ENCODE measurements at regions not wholly inside any gene's neighbourhood (a gene's known extent, or its start where the extent isn't known, plus 50 kb on each side); places are given as distances from the start of the nearest gene placed in this dataset.
"Not testable (repeated sequence)": the region's sequence is repeated elsewhere in the genome, so short reads cannot be mapped to it uniquely, and the experiment has no call there.

DNA sequence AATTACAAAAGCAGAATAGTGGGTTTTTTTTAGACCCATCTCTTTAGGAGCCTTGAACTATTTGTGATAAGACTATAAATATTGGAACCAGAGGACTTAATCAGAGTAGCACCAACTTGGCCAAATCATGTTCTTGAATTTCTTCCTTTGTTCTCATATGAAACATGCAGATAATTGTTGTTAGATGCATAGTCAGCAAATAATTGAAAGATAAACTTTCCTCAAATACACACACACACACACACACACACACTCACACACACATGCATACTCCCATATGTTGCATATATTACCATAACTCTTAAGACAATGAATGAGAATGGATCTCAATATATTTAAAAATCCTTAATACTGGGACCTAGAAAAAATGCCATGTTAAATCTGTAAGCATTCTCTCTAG lies 310.4 kb downstream of the KCNJ2 start:
- in situ Hi-C loops (cut with MboI; ENCODE audit: low pct_unique_long_range_greater_than_20kb, low sequenced_read_pairs) = no loop called here
- DNase-seq = no peak

- no peak for DNase-seq
- in situ Hi-C loops (cut with MboI; ENCODE audit: low pct_unique_long_range_greater_than_20kb, low sequenced_read_pairs) = no loop called here
Observed at GRCh38 chr17:70483624-70484023, 314.3 kb downstream of the KCNJ2 start.

DNA sequence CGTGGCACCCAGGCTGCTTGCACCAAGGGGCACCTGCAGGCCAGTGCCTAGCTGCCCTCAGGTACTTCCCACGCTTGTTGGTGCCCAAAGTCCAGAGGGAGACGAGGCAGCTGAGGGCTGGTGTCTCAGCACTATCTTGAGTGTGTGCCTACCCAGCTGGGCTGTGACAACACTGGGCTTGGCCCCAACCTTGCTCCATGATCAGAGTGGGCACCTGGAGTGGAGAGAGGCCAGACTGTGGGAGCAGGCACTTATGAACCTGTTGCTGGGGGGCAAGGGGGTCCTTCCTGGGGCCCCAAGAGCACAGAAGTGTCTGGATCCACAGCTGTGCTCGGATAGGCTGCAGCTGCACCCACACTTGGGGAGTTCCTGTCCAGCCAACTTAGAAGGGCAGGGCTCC lies 314.7 kb downstream of the KCNJ2 start:
- no peak for DNase-seq
- in situ Hi-C loops (cut with MboI; ENCODE audit: low pct_unique_long_range_greater_than_20kb, low sequenced_read_pairs) = no loop called here

DNA sequence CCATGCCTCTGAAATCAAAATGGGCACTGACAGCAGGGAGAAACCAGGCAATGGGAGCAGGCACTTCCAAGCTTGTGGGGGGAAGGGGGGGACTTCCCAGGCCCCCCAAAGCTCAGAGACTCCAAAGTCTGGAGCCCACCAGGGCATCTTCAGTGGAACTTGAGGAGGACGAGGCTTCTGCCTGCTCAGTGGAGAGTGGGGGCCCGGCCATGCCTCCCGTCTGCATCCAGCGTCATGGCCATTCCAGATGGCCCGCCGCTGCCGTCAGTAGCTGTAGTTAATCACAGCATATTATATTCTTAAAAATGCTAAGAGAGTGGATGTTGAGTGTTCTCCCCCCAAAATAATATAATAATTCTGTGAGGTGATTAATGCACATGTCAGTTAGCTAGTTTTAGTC lies 315.2 kb downstream of the KCNJ2 start:
- in situ Hi-C loops (cut with MboI; ENCODE audit: low pct_unique_long_range_greater_than_20kb, low sequenced_read_pairs) = no loop called here
- DNase-seq = no peak

DNA sequence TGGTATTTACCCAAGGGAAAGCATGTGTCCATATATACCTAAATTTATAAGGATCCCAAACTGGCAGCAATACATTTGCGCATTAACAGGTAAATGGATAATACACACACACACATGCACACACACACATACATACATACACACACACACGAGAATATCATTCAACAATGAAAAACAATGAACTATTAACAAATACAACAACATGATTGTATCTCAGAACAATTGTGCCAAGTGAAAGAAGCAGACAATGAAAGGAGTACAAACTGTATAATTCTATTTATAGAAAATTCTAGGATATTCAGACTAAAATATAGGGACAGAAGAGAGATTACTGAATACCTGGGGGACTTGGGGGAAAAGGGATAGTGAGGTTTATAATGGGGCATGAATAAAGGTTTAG lies 323.0 kb downstream of the KCNJ2 start:
- DNase-seq = no peak
- in situ Hi-C loops (cut with MboI; ENCODE audit: low pct_unique_long_range_greater_than_20kb, low sequenced_read_pairs) = no loop called here

GRCh38 chr17:70493277-70493874 lies 324.0 kb downstream of the KCNJ2 start:
- in situ Hi-C loops (cut with MboI; ENCODE audit: low pct_unique_long_range_greater_than_20kb, low sequenced_read_pairs) = no loop called here
- DNase-seq = no peak

GRCh38 chr17:70498631-70499030 lies 329.3 kb downstream of the KCNJ2 start:
- in situ Hi-C loops (cut with MboI; ENCODE audit: low pct_unique_long_range_greater_than_20kb, low sequenced_read_pairs) = no loop called here
- no peak for DNase-seq

GRCh38 chr17:70499067-70499786 lies 329.9 kb downstream of the KCNJ2 start:
- no peak for DNase-seq
- in situ Hi-C loops (cut with MboI; ENCODE audit: low pct_unique_long_range_greater_than_20kb, low sequenced_read_pairs) = no loop called here

DNA sequence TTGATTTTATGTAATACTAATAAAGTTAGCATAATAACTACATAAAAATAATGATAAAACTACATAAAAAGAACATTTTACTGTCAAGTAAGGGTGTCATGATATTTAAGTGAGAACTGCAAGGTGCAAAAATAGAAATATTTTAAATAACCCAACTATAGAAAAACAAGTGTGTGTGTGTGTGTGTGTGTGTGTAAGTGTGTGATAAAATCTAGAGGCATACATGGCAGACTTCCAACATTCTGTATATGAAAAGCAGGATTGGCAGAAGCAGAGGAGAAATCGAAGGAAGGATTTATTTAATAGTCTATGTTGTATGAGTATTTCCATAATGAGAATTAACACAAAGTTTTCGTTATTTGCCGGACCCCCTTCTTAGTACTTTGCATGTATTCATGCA lies 334.1 kb downstream of the KCNJ2 start:
- DNase-seq = no peak
- in situ Hi-C loops (cut with MboI; ENCODE audit: low pct_unique_long_range_greater_than_20kb, low sequenced_read_pairs) = no loop called here

GRCh38 chr17:70510288-70510687 lies 341.0 kb downstream of the KCNJ2 start:
- no peak for DNase-seq

DNA sequence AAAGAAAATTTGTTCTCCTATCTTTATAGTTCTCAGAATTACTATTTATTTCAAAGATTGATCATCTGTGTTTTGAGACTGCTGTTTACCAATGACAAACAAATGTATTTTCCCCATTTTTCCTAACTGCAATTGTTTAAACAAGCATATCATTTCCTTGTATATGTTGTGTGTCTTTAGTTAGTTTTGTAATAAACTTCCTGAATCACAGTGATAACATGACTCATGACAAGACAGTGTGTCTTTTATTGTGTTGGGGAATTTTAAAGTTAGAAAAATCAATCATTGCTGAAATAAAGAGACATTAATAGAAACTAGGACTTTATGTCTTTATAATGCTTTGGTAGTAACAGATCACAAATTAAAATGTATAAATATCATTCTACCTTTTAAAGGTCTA lies 348.5 kb downstream of the KCNJ2 start:
- in situ Hi-C loops (cut with MboI; ENCODE audit: low pct_unique_long_range_greater_than_20kb, low sequenced_read_pairs) = no loop called here

More at GRCh38 chr17:70510288-70510687, 341.0 kb downstream of the KCNJ2 start:
- in situ Hi-C loops (cut with MboI; ENCODE audit: low pct_unique_long_range_greater_than_20kb, low sequenced_read_pairs) = no loop called here

GRCh38 chr17:70519300-70519699 lies 350.0 kb downstream of the KCNJ2 start:
- DNase-seq = no peak
- in situ Hi-C loops (cut with MboI; ENCODE audit: low pct_unique_long_range_greater_than_20kb, low sequenced_read_pairs) = no loop called here

More for the DNA sequence above, 348.5 kb downstream of the KCNJ2 start:
- no peak for DNase-seq

DNA sequence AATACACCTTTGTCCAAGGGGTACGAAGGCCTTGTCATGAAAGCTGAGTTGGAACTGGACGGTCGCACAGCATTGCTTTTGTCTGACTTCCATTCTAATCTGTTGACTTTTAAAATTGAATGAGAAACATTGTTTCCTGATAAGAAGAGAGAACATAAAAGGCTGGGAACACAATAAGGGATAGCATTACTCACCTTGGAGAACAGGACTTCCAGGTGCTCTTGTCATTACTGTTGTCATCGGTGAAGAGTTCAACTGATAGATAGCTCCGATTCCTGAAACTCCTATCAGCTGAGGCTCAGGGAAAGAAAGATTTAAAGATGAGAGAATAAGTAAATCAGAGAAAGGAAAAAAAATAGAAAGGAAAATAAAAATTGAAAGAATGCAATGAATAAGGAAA lies 351.1 kb downstream of the KCNJ2 start:
- no peak for DNase-seq
- in situ Hi-C loops (cut with MboI; ENCODE audit: low pct_unique_long_range_greater_than_20kb, low sequenced_read_pairs) = no loop called here

- no peak for DNase-seq
- in situ Hi-C loops (cut with MboI; ENCODE audit: low pct_unique_long_range_greater_than_20kb, low sequenced_read_pairs) = no loop called here
Observed at GRCh38 chr17:70520956-70521355, 351.6 kb downstream of the KCNJ2 start.

DNA sequence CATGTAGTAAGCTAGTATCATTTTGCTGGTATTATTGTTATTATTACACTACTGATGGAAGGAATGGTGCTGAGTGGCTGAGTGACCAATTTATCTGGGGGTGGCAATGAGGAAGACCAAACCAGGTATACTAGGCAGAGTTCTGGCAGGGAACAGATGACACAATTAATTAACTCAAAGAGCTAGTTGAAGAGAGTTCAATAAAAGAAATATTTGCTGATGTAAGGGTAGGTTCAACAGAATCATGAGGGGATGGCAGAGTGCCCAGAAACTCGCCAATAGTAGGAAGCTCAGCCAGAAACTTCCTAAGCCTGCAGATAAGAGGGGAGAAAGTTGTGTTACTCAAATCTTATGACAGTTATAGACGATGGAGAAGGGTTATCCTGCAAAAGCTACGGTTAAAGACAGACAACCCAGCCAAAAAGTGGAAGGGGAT lies 352.5 kb downstream of the KCNJ2 start:
- in situ Hi-C loops (cut with MboI; ENCODE audit: low pct_unique_long_range_greater_than_20kb, low sequenced_read_pairs) = no loop called here
- DNase-seq = no peak

DNA sequence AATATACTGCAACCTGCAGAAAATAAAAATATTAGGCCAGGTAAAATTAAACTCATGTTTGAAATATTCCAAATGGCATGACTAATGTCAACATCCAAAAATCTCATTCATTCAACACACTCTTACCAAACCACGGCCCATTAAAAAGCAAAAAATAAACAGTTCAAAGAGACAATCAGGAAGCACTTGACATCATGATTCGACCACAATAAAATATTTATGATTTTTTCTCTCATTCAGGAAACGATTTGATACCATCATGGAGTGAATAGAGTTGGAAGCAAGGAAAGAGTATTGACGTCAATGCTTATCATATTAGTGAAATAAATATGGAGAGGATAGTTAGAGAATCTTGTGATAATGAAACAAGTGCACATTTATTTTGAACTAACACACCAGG lies 354.1 kb downstream of the KCNJ2 start:
- no peak for DNase-seq
- in situ Hi-C loops (cut with MboI; ENCODE audit: low pct_unique_long_range_greater_than_20kb, low sequenced_read_pairs) = no loop called here

DNA sequence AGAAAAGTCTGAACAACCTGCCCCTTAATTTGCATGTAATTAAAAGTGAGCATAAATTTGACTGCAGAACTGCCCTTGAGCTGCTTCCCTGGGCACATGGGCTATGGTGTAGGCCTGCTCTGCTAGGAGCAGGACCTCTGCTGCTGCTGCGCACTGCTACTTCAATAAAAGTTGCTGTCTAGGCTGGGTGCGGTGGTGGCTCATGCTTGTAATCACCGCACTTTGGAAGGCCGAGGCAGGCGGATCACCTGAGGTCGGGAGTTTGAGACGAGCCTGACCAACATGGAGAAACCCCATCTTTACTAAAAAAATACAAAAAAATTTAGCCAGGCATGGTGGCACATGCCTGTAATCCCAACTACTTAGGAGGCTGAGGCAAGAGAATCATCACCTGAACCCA lies 355.7 kb downstream of the KCNJ2 start:
- DNase-seq; in situ Hi-C loops (cut with MboI; ENCODE audit: low pct_unique_long_range_greater_than_20kb, low sequenced_read_pairs): not testable (repeated sequence)

DNA sequence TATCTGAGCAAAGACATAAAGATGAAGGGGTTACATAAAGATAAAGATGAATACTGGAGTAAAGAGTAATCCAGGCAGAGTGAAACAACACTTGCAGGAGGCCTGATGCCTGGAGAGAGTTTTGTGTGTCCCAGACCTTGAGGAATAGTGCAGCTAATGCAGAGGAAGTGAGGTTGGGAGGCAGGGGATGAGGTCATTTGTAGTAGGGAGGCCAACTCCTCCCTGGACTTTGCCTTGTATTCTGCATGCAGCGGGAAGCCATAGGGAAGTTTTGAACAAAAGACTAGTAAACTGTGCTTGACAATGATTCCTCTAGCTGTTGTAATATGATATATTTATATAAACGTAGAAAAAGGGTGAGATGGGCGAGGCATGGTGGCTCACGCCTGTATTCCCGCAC lies 356.6 kb downstream of the KCNJ2 start:
- in situ Hi-C loops (cut with MboI; ENCODE audit: low pct_unique_long_range_greater_than_20kb, low sequenced_read_pairs) = no loop called here
- no peak for DNase-seq

DNA sequence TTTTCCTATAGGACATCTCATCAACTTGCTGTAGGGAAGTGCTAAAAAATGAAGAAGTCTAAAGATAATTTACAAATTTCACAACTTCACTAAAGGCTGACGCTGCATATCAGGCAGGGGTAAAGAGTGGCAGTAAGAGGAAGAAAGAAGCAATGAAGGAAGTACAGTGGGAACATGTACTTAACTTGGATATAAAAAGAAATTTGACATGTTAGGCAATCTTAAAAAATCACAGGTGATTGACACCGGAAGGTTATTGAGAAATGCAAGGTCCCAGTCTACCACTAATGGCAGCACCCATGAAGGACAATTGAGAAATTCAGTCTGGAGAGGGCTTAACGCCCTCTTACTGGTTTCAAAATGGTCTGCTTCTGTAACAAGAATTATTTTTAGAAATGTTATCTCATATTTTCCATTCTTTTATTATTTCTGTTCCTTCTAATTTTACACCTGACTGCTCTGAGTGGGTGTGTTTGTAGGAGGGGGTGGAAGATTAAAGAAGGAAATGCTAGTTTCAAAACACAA lies 358.1 kb downstream of the KCNJ2 start:
- in situ Hi-C loops (cut with MboI; ENCODE audit: low pct_unique_long_range_greater_than_20kb, low sequenced_read_pairs) = no loop called here
- peak; percentile 30 for DNase-seq

GRCh38 chr17:70533427-70533826 lies 364.1 kb downstream of the KCNJ2 start:
- in situ Hi-C loops (cut with MboI; ENCODE audit: low pct_unique_long_range_greater_than_20kb, low sequenced_read_pairs) = no loop called here
- no peak for DNase-seq

GRCh38 chr17:70535986-70536385 lies 366.7 kb downstream of the KCNJ2 start:
- in situ Hi-C loops (cut with MboI; ENCODE audit: low pct_unique_long_range_greater_than_20kb, low sequenced_read_pairs) = no loop called here

More at GRCh38 chr17:70535986-70536385, 366.7 kb downstream of the KCNJ2 start:
- no peak for DNase-seq
